Ovary (tissue), 7 donors: ENCODE measurements at regions not wholly inside any gene's neighbourhood (a gene's known extent, or its start where the extent isn't known, plus 50 kb on each side); places are given as distances from the start of the nearest gene placed in this dataset.

Experiments
- DNase-seq, 5 donors: peaks; one replicate each; pipeline ENCODE4 v3.0.0-alpha.2; 2019 to 2020
- H3K27ac ChIP-seq, 2 donors: fragments of 200-600 bp; one replicate each; pipeline versions ENCODE4 v1.5.1 to v1.8.0; 2019 to 2022
- H3K27me3 ChIP-seq: fragments of 200-600 bp; one replicate; pipeline ENCODE4 v1.8.0; 2022
- H3K36me3 ChIP-seq: fragments of 200-600 bp; sonication (generic); one replicate; pipeline ENCODE4 v1.5.1; 2019
- H3K4me1 ChIP-seq: one replicate; pipeline ENCODE4 v1.8.1; 2013; ENCODE audit warnings: mild to moderate bottlenecking, moderate library complexity; ENCODE audit not compliant: insufficient read depth
- H3K4me3 ChIP-seq: fragments of 200-600 bp; sonication (generic); one replicate; pipeline ENCODE4 v1.5.1; 2017
- H3K9me3 ChIP-seq, 2 donors: fragments of 200-600 bp in 1 of 2; sonication (generic) in 1 of 2; one replicate each; pipeline versions ENCODE4 v1.5.1 to v1.8.1; 2013 to 2019; ENCODE audit warnings: mild to moderate bottlenecking in 1 of 2, moderate library complexity in 1 of 2
- CTCF ChIP-seq, 3 donors: fragments of 450-650 bp in 2 of 3; fragments of 200-600 bp in 1 of 3; IDR thresholded peaks; one replicate each; pipeline versions ENCODE4 v1.5.1 to v1.8.0; 2016 to 2022; ENCODE audit warnings: antibody characterized with exemption in 3 of 3, mild to moderate bottlenecking in 1 of 3
- EP300 ChIP-seq: sonication (generic); formaldehyde crosslinking; IDR thresholded peaks from one replicate; pipeline ENCODE4 v1.6.1; 2017; ENCODE audit warnings: antibody characterized with exemption
- POLR2A ChIP-seq: fragments of 450-650 bp; IDR thresholded peaks from one replicate; pipeline ENCODE4 v1.6.1; 2017; ENCODE audit warnings: antibody characterized with exemption, mild to moderate bottlenecking, moderate library complexity
- WGBS, 3 donors: extraction: QIAGEN DNeasy Blood & Tissue Kit in 1 of 3; methylation state at CpG; one replicate each; pipeline versions ENCODE4 v1.1.5 to v1.1.7; 2013 to 2017; 5-methylcytosine and 5-hydroxymethylcytosine counted together
- intact Hi-C, 4 donors: fragments of 100-400 bp; cut with DNase I; formaldehyde crosslinking; loops; one replicate each; pipeline versions ENCODE4 v1.11.0 to v1.15.1; 2022 to 2023
- donor health status: DM: no; HTN: no; CAD: no; lungs with moderate emphysema.
- donor health status: DM: no; HTN: no; CAD: no.
- donor health status: Bipolar disorder and iron deficiency.
- donor health status: DM: no; HTN: no; CAD: no.
- donor health status: DM: yes; HTN: yes; CAD: no.

GRCh38 chr10:84908491-84908890, 580.1 kb downstream of the CCSER2 start:
- Histone ChIP-seq H3K4me3 (no peak overlapping the region), H3K36me3 (no peaks in the 10 kb centered on the region), H3K4me1 (no peaks in the 10 kb centered on the region), H3K27ac (no peak overlapping the region), H3K27me3 (no peaks in the 10 kb centered on the region), H3K9me3 (no peaks in the 10 kb centered on the region)
- DNase-seq: no peak
- 66 to 89% (median 77%) methylated on average over 4 of the region's 4 CpGs for WGBS, 3 donors
- no peak for TF ChIP-seq POLR2A
- intact Hi-C loops: no loop called here

DNA sequence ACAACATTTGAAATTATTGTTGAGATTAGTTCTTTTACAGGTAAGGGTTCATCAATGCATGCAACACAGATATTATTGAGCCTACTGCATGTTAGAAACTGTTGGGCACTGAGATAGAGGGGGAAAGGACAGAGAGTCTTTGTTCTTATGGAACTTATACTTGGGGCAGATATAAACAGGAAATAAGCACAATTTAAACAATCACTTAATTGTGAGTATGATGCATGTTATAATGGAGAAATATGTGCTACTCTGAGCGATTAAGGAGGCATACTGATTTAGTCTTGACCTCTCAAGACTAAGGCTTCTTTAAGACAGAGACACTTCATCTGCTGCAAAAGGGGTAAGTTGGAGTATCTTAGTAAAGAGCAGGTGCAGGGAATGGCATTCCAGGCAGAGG, 593.3 kb downstream of the CCSER2 start:
- Histone ChIP-seq H3K36me3 (no peaks in the 10 kb centered on the region), H3K27ac (no peak overlapping the region), H3K9me3 (no peaks in the 10 kb centered on the region), H3K27me3 (no peaks in the 10 kb centered on the region), H3K4me3 (no peak overlapping the region), H3K4me1 (no peaks in the 10 kb centered on the region)
- TF ChIP-seq EP300 (no peak), CTCF (IDR thresholded peaks at IDR 0.05) (no peak), POLR2A (no peak)
- WGBS, 3 donors: 0 to 80% (median 34%) methylated on average over 1 of the region's 1 CpG
- DNase-seq: no peak
- intact Hi-C loops: no loop called here

- H3K27ac ChIP-seq: no peak overlapping the region
- no peaks in the 10 kb centered on the region for H3K4me1 ChIP-seq
- TF ChIP-seq EP300 (no peak), POLR2A (no peak), CTCF (IDR thresholded peaks at IDR 0.05) (no peak)
- no peaks in the 10 kb centered on the region for H3K9me3 ChIP-seq
- intact Hi-C loops: no loop called here
- H3K4me3 ChIP-seq: no peak overlapping the region
- no peaks in the 10 kb centered on the region for H3K27me3 ChIP-seq
- DNase-seq: no peak
- no peaks in the 10 kb centered on the region for H3K36me3 ChIP-seq
- WGBS, 3 donors: 70 to 84% (median 75%) methylated on average over 2 of the region's 2 CpGs
These were observed 595.7 kb downstream of the CCSER2 start for GRCh38 chr10:84924131-84924530.

DNA sequence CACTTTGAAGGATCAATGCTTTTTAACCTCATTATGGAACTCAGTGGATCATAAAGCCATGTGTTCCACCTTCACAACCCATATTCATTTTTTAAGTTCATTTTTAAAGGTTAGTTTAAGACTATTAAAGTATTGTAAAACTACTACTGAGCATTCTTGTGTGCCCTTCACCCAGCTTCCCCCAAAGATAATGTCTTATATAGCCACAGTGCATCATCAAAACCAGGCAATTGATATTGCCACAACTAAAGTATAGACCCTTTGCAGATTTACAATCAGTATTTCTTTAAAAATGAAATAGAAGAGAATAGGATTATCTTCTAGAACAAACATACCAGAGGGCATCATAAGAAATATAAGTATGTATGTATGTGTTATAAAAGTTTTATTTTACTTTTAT, 597.1 kb downstream of the CCSER2 start:
- DNase-seq: no peak
- intact Hi-C loops: no loop called here
- no peak for TF ChIP-seq CTCF (IDR thresholded peaks at IDR 0.05)
- no peak for TF ChIP-seq POLR2A
- TF ChIP-seq EP300: no peak
- Histone ChIP-seq H3K9me3 (no peaks in the 10 kb centered on the region), H3K4me1 (no peaks in the 10 kb centered on the region), H3K36me3 (no peaks in the 10 kb centered on the region), H3K27ac (no peak overlapping the region), H3K27me3 (no peaks in the 10 kb centered on the region), H3K4me3 (no peak overlapping the region)

GRCh38 chr10:84933402-84933801, 605.0 kb downstream of the CCSER2 start:
- WGBS, 3 donors: 89 to 95% (median 89%) methylated on average over 7 of the region's 7 CpGs
- TF ChIP-seq CTCF (IDR thresholded peaks at IDR 0.05) (no peak), POLR2A (no peak), EP300 (no peak)
- Histone ChIP-seq H3K27ac (no peak overlapping the region), H3K4me1 (no peaks in the 10 kb centered on the region), H3K36me3 (no peaks in the 10 kb centered on the region), H3K9me3 (no peaks in the 10 kb centered on the region), H3K4me3 (no peak overlapping the region), H3K27me3 (no peaks in the 10 kb centered on the region)
- DNase-seq: no peak
- intact Hi-C loops: no loop called here
